GM12878 (cell line): ENCODE measurements at regions not wholly inside any gene's neighbourhood (a gene's known extent, or its start where the extent isn't known, plus 50 kb on each side); places are given as distances from the start of the nearest gene placed in this dataset.

Experiments
- BHLHE40 ChIP-seq, 2 experiments: fragments of 450-650 bp in 1 of 2; IDR thresholded peaks; 2 replicates each; pipeline ENCODE4 v1.6.1; 2011 to 2017; ENCODE audit warnings: low read depth in 2 of 2, borderline replicate concordance in 1 of 2, improper control_type of control experiment in 1 of 2, low read length in 1 of 2, mild to moderate bottlenecking in 1 of 2
- CEBPB ChIP-seq, 2 experiments: fragments of 150-350 bp in 1 of 2; IDR thresholded peaks; 2 replicates each; pipeline ENCODE4 v1.6.1; 2012 to 2014; ENCODE audit warnings: low read depth in 2 of 2, low read length in 2 of 2, borderline replicate concordance in 1 of 2, inconsistent platforms in 1 of 2
- CTCF ChIP-seq, 3 experiments: IDR thresholded peaks in 2 of 3; conservative IDR thresholded peaks in 1 of 3; 2 replicates each; pipeline ENCODE4 v1.5.1; 2011; ENCODE audit warnings: low read depth in 3 of 3, low read length in 3 of 3, mild to moderate bottlenecking in 3 of 3, control low read depth in 2 of 3, moderate library complexity in 2 of 3, inconsistent platforms in 1 of 3, mixed read lengths in 1 of 3; ENCODE audit not compliant: control insufficient read depth in 2 of 3, insufficient read depth in 1 of 3; ENCODE audit errors: extremely low read depth in 1 of 3
- EP300 ChIP-seq, 2 experiments: fragments of 150-350 bp in 1 of 2; IDR thresholded peaks; 2 replicates each; pipeline ENCODE4 v1.6.1; 2011 to 2012; ENCODE audit warnings: low read depth in 2 of 2, low read length in 2 of 2, borderline replicate concordance in 1 of 2, improper control_type of control experiment in 1 of 2, inconsistent platforms in 1 of 2; ENCODE audit not compliant: control insufficient read depth in 1 of 2
- RFX5 ChIP-seq: IDR thresholded peaks from 2 replicates; pipeline ENCODE4 v1.6.1; 2011; ENCODE audit warnings: low read depth, low read length, improper control_type of control experiment
- SUZ12 ChIP-seq: fragments of 200-600 bp; sonication (generic); IDR thresholded peaks from one replicate; pipeline ENCODE4 v1.6.1; 2018; ENCODE audit warnings: antibody characterized with exemption, mild to moderate bottlenecking; ENCODE audit not compliant: unreplicated experiment
- TF ChIP-seq, protein P1 (sequence below): IDR thresholded peaks from 2 replicates; pipeline ENCODE4 v1.6.1; 2012; ENCODE audit warnings: low read depth, low read length, improper control_type of control experiment

GRCh38 chr11:42249401-42249800, 789.9 kb upstream of the LRRC4C start:
- TF ChIP-seq BHLHE40 (IDR thresholded peaks at IDR 0.05; ENCODE audit: borderline replicate concordance in 1 of 2, low read depth in 2 of 2, low read length in 1 of 2) (no peak), EP300 (IDR thresholded peaks at IDR 0.05; ENCODE audit: borderline replicate concordance in 1 of 2, control insufficient read depth in 1 of 2, low read depth in 2 of 2, low read length in 2 of 2) (no peak), SUZ12 (no peak), RFX5 (no peak), CEBPB (IDR thresholded peaks at IDR 0.05; ENCODE audit: borderline replicate concordance in 1 of 2, low read depth in 2 of 2, low read length in 2 of 2) (no peak), CTCF (IDR thresholded peaks at IDR 0.05 in 2 of 3, conservative IDR thresholded peaks at IDR 0.05 in 1 of 3; ENCODE audit: control insufficient read depth in 2 of 3, extremely low read depth in 1 of 3, insufficient read depth in 1 of 3, low read depth in 3 of 3, low read length in 3 of 3) (no peak)
- TF ChIP-seq, protein P1, sequence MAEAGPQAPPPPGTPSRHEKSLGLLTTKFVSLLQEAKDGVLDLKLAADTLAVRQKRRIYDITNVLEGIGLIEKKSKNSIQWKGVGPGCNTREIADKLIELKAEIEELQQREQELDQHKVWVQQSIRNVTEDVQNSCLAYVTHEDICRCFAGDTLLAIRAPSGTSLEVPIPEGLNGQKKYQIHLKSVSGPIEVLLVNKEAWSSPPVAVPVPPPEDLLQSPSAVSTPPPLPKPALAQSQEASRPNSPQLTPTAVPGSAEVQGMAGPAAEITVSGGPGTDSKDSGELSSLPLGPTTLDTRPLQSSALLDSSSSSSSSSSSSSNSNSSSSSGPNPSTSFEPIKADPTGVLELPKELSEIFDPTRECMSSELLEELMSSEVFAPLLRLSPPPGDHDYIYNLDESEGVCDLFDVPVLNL, result no peak
